Stomach (tissue), 4 donors: ENCODE measurements at regions not wholly inside any gene's neighbourhood (a gene's known extent, or its start where the extent isn't known, plus 50 kb on each side); places are given as distances from the start of the nearest gene placed in this dataset.

Experiments used
- POLR2A ChIP-seq, 4 donors: fragments of 450-650 bp; IDR thresholded peaks; one replicate each; pipeline ENCODE4 v1.6.1; 2016; ENCODE audit warnings: antibody characterized with exemption in 4 of 4, control low read depth in 2 of 4, mild to moderate bottlenecking in 1 of 4, moderate library complexity in 1 of 4
- POLR2AphosphoS5 ChIP-seq, 3 donors: sonication (generic); formaldehyde crosslinking; IDR thresholded peaks; one replicate each; pipeline ENCODE4 v1.6.1; 2016; ENCODE audit warnings: antibody characterized with exemption in 3 of 3
- TF ChIP-seq, protein P1 (sequence below), 7 experiments: fragments of 450-650 bp in 4 of 7; fragments of 200-600 bp in 3 of 7; sonication (generic) in 3 of 7; IDR thresholded peaks; one replicate each; pipeline ENCODE4 v1.5.1; 2016 to 2019; ENCODE audit warnings: antibody characterized with exemption in 7 of 7, control low read depth in 2 of 7, mild to moderate bottlenecking in 1 of 7

DNA sequence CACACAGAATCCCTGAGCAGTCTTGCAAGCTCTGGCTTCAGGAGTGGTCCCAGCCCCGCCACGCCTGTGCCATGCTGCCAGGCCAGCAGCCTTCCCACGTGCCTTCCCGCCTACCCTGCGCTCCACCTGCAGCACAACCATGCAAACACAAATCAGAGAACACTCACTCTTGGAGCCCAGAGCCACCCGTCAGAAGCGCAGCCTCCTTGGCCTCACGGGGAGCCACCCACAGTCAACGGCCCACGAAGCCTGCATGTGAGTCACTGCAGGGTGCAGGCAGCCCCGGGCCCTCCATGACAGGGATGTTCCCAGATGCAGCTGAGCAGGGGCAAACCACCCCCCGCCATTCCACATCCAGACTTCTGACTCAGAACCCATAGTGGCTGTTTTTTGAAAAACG, 217.0 kb downstream of the DLL1 start:
- TF ChIP-seq POLR2AphosphoS5 (IDR thresholded peaks at IDR 0.05) (no peak), POLR2A (IDR thresholded peaks at IDR 0.05) (no peak)
- TF ChIP-seq, protein P1, sequence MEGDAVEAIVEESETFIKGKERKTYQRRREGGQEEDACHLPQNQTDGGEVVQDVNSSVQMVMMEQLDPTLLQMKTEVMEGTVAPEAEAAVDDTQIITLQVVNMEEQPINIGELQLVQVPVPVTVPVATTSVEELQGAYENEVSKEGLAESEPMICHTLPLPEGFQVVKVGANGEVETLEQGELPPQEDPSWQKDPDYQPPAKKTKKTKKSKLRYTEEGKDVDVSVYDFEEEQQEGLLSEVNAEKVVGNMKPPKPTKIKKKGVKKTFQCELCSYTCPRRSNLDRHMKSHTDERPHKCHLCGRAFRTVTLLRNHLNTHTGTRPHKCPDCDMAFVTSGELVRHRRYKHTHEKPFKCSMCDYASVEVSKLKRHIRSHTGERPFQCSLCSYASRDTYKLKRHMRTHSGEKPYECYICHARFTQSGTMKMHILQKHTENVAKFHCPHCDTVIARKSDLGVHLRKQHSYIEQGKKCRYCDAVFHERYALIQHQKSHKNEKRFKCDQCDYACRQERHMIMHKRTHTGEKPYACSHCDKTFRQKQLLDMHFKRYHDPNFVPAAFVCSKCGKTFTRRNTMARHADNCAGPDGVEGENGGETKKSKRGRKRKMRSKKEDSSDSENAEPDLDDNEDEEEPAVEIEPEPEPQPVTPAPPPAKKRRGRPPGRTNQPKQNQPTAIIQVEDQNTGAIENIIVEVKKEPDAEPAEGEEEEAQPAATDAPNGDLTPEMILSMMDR (IDR thresholded peaks at IDR 0.05): no peak
